HEK293 (cell line): ENCODE measurements at regions not wholly inside any gene's neighbourhood (a gene's known extent, or its start where the extent isn't known, plus 50 kb on each side); places are given as distances from the start of the nearest gene placed in this dataset.

Experiments used
- SALL2 ChIP-seq: fragments of 450-650 bp; formaldehyde crosslinking; IDR thresholded peaks from 2 replicates; pipeline ENCODE4 v1.5.0; 2017; ENCODE audit warnings: missing biosample characterization, mild to moderate bottlenecking, missing genetic modification characterization, borderline replicate concordance
- TCF7L2 ChIP-seq: IDR thresholded peaks from 2 replicates; pipeline ENCODE4 v1.6.1; 2011; ENCODE audit warnings: low read depth, mild to moderate bottlenecking, inconsistent platforms, low read length, moderate library complexity, borderline replicate concordance
- ZNF211 ChIP-seq: fragments of 450-650 bp; formaldehyde crosslinking; IDR thresholded peaks from 2 replicates; pipeline ENCODE4 v1.5.1; 2016; ENCODE audit warnings: low read depth, missing biosample characterization, missing genetic modification characterization
- ZNF23 ChIP-seq: fragments of 450-650 bp; formaldehyde crosslinking; IDR thresholded peaks from 2 replicates; pipeline ENCODE4 v1.5.1; 2016; ENCODE audit warnings: missing biosample characterization, missing genetic modification characterization, borderline replicate concordance
- ZNF335 ChIP-seq: fragments of 450-650 bp; formaldehyde crosslinking; conservative IDR thresholded peaks from 2 replicates; pipeline ENCODE4 v1.5.1; 2016; ENCODE audit warnings: missing biosample characterization, missing genetic modification characterization
- ZNF677 ChIP-seq: fragments of 450-650 bp; IDR thresholded peaks from 2 replicates; pipeline ENCODE4 v1.5.0; 2018; ENCODE audit warnings: missing biosample characterization, mild to moderate bottlenecking, missing genetic modification characterization, moderate library complexity
- ZNF76 ChIP-seq: fragments of 450-650 bp; formaldehyde crosslinking; IDR thresholded peaks from 2 replicates; pipeline ENCODE4; 2016; ENCODE audit warnings: low read depth, missing biosample characterization, missing genetic modification characterization, borderline replicate concordance
- TF ChIP-seq, protein P1 (sequence below): fragments of 450-650 bp; formaldehyde crosslinking; IDR thresholded peaks from 2 replicates; pipeline ENCODE4 v1.5.1; 2016; ENCODE audit warnings: missing biosample characterization, missing genetic modification characterization
- TF ChIP-seq, protein P2 (sequence below): fragments of 450-650 bp; formaldehyde crosslinking; IDR thresholded peaks from 2 replicates; pipeline ENCODE4 v1.5.1; 2016; ENCODE audit warnings: missing biosample characterization, missing genetic modification characterization
- TF ChIP-seq, protein P3 (sequence below): fragments of 450-650 bp; formaldehyde crosslinking; IDR thresholded peaks from 2 replicates; pipeline ENCODE4 v1.5.1; 2016; ENCODE audit warnings: missing biosample characterization, missing genetic modification characterization
- TF ChIP-seq, protein P4 (sequence below): fragments of 450-650 bp; formaldehyde crosslinking; IDR thresholded peaks from 2 replicates; pipeline ENCODE4 v1.5.1; 2017; ENCODE audit warnings: missing biosample characterization, missing genetic modification characterization
- TF ChIP-seq, protein P5 (sequence below): sonication (generic); formaldehyde crosslinking; IDR thresholded peaks from 2 replicates; pipeline ENCODE4 v1.8.1; 2022; ENCODE audit warnings: mild to moderate bottlenecking, moderate library complexity, missing genetic modification reagents
- TF ChIP-seq, protein P6 (sequence below): fragments of 450-650 bp; formaldehyde crosslinking; IDR thresholded peaks from 2 replicates; pipeline ENCODE4 v1.5.1; 2016; ENCODE audit warnings: missing biosample characterization, missing genetic modification characterization
- TF ChIP-seq, protein P7 (sequence below): fragments of 450-650 bp; formaldehyde crosslinking; IDR thresholded peaks from 2 replicates; pipeline ENCODE4 v1.5.1; 2017; ENCODE audit warnings: missing biosample characterization, missing genetic modification characterization

DNA sequence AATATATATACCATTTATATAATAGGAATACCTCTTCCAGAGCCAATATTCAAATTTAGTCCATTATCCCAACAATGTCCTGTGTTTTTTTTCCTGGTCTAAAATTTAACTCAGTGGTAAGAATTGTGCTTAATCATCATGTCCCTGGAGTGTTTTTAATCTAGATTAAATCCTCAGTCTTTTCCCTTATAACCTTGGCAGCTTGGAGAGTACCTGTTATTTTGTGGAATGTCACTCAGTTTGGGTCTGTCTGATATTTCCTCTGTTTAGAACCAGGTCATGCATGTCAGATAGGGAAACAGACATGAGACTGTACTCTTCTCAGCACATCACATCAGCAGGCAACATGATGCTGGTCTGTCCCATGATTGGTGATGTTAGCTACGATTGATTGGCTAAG lies 96.6 kb downstream of the HPGD start:
- TF ChIP-seq, protein P1, sequence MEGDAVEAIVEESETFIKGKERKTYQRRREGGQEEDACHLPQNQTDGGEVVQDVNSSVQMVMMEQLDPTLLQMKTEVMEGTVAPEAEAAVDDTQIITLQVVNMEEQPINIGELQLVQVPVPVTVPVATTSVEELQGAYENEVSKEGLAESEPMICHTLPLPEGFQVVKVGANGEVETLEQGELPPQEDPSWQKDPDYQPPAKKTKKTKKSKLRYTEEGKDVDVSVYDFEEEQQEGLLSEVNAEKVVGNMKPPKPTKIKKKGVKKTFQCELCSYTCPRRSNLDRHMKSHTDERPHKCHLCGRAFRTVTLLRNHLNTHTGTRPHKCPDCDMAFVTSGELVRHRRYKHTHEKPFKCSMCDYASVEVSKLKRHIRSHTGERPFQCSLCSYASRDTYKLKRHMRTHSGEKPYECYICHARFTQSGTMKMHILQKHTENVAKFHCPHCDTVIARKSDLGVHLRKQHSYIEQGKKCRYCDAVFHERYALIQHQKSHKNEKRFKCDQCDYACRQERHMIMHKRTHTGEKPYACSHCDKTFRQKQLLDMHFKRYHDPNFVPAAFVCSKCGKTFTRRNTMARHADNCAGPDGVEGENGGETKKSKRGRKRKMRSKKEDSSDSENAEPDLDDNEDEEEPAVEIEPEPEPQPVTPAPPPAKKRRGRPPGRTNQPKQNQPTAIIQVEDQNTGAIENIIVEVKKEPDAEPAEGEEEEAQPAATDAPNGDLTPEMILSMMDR (tag by site-specific recombination): no peak
- no peak for TF ChIP-seq SALL2 (tag by site-specific recombination)
- TF ChIP-seq, protein P2, sequence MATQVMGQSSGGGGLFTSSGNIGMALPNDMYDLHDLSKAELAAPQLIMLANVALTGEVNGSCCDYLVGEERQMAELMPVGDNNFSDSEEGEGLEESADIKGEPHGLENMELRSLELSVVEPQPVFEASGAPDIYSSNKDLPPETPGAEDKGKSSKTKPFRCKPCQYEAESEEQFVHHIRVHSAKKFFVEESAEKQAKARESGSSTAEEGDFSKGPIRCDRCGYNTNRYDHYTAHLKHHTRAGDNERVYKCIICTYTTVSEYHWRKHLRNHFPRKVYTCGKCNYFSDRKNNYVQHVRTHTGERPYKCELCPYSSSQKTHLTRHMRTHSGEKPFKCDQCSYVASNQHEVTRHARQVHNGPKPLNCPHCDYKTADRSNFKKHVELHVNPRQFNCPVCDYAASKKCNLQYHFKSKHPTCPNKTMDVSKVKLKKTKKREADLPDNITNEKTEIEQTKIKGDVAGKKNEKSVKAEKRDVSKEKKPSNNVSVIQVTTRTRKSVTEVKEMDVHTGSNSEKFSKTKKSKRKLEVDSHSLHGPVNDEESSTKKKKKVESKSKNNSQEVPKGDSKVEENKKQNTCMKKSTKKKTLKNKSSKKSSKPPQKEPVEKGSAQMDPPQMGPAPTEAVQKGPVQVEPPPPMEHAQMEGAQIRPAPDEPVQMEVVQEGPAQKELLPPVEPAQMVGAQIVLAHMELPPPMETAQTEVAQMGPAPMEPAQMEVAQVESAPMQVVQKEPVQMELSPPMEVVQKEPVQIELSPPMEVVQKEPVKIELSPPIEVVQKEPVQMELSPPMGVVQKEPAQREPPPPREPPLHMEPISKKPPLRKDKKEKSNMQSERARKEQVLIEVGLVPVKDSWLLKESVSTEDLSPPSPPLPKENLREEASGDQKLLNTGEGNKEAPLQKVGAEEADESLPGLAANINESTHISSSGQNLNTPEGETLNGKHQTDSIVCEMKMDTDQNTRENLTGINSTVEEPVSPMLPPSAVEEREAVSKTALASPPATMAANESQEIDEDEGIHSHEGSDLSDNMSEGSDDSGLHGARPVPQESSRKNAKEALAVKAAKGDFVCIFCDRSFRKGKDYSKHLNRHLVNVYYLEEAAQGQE (tag by site-specific recombination): no peak
- TF ChIP-seq, protein P3, sequence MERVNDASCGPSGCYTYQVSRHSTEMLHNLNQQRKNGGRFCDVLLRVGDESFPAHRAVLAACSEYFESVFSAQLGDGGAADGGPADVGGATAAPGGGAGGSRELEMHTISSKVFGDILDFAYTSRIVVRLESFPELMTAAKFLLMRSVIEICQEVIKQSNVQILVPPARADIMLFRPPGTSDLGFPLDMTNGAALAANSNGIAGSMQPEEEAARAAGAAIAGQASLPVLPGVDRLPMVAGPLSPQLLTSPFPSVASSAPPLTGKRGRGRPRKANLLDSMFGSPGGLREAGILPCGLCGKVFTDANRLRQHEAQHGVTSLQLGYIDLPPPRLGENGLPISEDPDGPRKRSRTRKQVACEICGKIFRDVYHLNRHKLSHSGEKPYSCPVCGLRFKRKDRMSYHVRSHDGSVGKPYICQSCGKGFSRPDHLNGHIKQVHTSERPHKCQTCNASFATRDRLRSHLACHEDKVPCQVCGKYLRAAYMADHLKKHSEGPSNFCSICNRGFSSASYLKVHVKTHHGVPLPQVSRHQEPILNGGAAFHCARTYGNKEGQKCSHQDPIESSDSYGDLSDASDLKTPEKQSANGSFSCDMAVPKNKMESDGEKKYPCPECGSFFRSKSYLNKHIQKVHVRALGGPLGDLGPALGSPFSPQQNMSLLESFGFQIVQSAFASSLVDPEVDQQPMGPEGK (tag by site-specific recombination): no peak
- TF ChIP-seq, protein P4, sequence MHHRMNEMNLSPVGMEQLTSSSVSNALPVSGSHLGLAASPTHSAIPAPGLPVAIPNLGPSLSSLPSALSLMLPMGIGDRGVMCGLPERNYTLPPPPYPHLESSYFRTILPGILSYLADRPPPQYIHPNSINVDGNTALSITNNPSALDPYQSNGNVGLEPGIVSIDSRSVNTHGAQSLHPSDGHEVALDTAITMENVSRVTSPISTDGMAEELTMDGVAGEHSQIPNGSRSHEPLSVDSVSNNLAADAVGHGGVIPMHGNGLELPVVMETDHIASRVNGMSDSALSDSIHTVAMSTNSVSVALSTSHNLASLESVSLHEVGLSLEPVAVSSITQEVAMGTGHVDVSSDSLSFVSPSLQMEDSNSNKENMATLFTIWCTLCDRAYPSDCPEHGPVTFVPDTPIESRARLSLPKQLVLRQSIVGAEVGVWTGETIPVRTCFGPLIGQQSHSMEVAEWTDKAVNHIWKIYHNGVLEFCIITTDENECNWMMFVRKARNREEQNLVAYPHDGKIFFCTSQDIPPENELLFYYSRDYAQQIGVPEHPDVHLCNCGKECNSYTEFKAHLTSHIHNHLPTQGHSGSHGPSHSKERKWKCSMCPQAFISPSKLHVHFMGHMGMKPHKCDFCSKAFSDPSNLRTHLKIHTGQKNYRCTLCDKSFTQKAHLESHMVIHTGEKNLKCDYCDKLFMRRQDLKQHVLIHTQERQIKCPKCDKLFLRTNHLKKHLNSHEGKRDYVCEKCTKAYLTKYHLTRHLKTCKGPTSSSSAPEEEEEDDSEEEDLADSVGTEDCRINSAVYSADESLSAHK (tag by site-specific recombination): no peak
- no peak for TF ChIP-seq ZNF335
- TF ChIP-seq, protein P5, sequence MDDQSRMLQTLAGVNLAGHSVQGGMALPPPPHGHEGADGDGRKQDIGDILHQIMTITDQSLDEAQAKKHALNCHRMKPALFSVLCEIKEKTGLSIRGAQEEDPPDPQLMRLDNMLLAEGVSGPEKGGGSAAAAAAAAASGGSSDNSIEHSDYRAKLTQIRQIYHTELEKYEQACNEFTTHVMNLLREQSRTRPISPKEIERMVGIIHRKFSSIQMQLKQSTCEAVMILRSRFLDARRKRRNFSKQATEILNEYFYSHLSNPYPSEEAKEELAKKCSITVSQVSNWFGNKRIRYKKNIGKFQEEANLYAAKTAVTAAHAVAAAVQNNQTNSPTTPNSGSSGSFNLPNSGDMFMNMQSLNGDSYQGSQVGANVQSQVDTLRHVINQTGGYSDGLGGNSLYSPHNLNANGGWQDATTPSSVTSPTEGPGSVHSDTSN: no peak
- TF ChIP-seq ZNF23 (tag by site-specific recombination): no peak
- TF ChIP-seq, protein P6, sequence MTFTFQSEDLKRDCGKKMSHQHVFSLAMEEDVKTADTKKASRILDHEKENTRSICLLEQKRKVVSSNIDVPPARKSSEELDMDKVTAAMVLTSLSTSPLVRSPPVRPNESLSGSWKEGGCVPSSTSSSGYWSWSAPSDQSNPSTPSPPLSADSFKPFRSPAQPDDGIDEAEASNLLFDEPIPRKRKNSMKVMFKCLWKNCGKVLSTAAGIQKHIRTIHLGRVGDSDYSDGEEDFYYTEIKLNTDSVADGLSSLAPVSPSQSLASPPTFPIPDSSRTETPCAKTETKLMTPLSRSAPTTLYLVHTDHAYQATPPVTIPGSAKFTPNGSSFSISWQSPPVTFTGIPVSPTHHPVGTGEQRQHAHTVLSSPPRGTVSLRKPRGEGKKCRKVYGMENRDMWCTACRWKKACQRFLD (tag by site-specific recombination): no peak
- TF ChIP-seq, protein P7, sequence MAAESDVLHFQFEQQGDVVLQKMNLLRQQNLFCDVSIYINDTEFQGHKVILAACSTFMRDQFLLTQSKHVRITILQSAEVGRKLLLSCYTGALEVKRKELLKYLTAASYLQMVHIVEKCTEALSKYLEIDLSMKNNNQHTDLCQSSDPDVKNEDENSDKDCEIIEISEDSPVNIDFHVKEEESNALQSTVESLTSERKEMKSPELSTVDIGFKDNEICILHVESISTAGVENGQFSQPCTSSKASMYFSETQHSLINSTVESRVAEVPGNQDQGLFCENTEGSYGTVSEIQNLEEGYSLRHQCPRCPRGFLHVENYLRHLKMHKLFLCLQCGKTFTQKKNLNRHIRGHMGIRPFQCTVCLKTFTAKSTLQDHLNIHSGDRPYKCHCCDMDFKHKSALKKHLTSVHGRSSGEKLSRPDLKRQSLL (tag by site-specific recombination): no peak
- TF ChIP-seq TCF7L2: no peak
- TF ChIP-seq ZNF211 (tag by site-specific recombination): no peak
- no peak for TF ChIP-seq ZNF677
- TF ChIP-seq ZNF76 (tag by site-specific recombination): no peak
